H9 (cell line): ENCODE measurements at regions not wholly inside any gene's neighbourhood (a gene's known extent, or its start where the extent isn't known, plus 50 kb on each side); places are given as distances from the start of the nearest gene placed in this dataset.

Source experiments
- DNase-seq: peaks from one replicate; pipeline ENCODE4 v3.0.0-alpha.2; 2017
- H2AFZ ChIP-seq: one replicate; pipeline ENCODE4 v1.6.1; 2013; ENCODE audit warnings: mild to moderate bottlenecking, low read length, control low read depth, moderate library complexity
- H2AK5ac ChIP-seq: 2 replicates; pipeline ENCODE4 v1.6.1; 2013; ENCODE audit warnings: low read length, control low read depth, mixed read lengths; ENCODE audit not compliant: insufficient read length
- H2BK120ac ChIP-seq: one replicate; pipeline ENCODE4 v1.6.1; 2013; ENCODE audit warnings: low read depth, mild to moderate bottlenecking, low read length, control low read depth, inconsistent platforms; ENCODE audit not compliant: poor library complexity, severe bottlenecking
- H2BK12ac ChIP-seq: 2 replicates; pipeline ENCODE4 v1.6.1; 2013; ENCODE audit warnings: low read length, control low read depth, mixed read lengths, low read depth; ENCODE audit not compliant: insufficient read length
- H2BK15ac ChIP-seq: 2 replicates; pipeline ENCODE4 v1.6.1; 2013; ENCODE audit warnings: low read depth, low read length, control low read depth
- H2BK20ac ChIP-seq: one replicate; pipeline ENCODE4 v1.6.1; 2013; ENCODE audit warnings: low read depth, mild to moderate bottlenecking, low read length, control low read depth, inconsistent platforms; ENCODE audit not compliant: poor library complexity, severe bottlenecking
- H2BK5ac ChIP-seq: 2 replicates; pipeline ENCODE4 v1.6.1; 2013; ENCODE audit warnings: low read length, control low read depth, mixed read lengths; ENCODE audit not compliant: insufficient read length
- H3K14ac ChIP-seq: 2 replicates; pipeline ENCODE4 v1.6.1; 2013; ENCODE audit warnings: low read length, control low read depth; ENCODE audit not compliant: insufficient read depth
- H3K18ac ChIP-seq: 2 replicates; pipeline ENCODE4 v1.6.1; 2013; ENCODE audit warnings: low read depth, mild to moderate bottlenecking, mixed read lengths, low read length, control low read depth; ENCODE audit not compliant: insufficient read length
- H3K23ac ChIP-seq: 2 replicates; pipeline ENCODE4 v1.6.1; 2013; ENCODE audit warnings: low read length, control low read depth, mixed read lengths, low read depth; ENCODE audit not compliant: insufficient read length
- H3K23me2 ChIP-seq: 2 replicates; pipeline ENCODE4 v1.6.1; 2013; ENCODE audit warnings: low read depth, mild to moderate bottlenecking, mixed read lengths, low read length, control low read depth; ENCODE audit not compliant: insufficient read length, poor library complexity, severe bottlenecking
- H3K27ac ChIP-seq: 2 replicates; pipeline ENCODE4 v1.5.1; 2013; ENCODE audit warnings: low read length, control low read depth, mixed read lengths, low read depth; ENCODE audit not compliant: insufficient read length
- H3K27me3 ChIP-seq: 2 replicates; pipeline ENCODE4 v1.6.1; 2013; ENCODE audit warnings: low read length, control low read depth, inconsistent platforms; ENCODE audit not compliant: insufficient read depth
- H3K4ac ChIP-seq: 2 replicates; pipeline ENCODE4 v1.6.1; 2013; ENCODE audit warnings: low read depth, mild to moderate bottlenecking, control low read depth, inconsistent platforms, low read length, moderate library complexity
- H3K4me1 ChIP-seq: 2 replicates; pipeline ENCODE4 v1.6.1; 2013; ENCODE audit warnings: low read length, control low read depth, inconsistent platforms; ENCODE audit not compliant: insufficient read depth
- H3K4me2 ChIP-seq: 2 replicates; pipeline ENCODE4 v1.6.1; 2013; ENCODE audit warnings: low read length, control low read depth, mixed read lengths; ENCODE audit not compliant: insufficient read length, insufficient read depth
- H3K56ac ChIP-seq: 2 replicates; pipeline ENCODE4 v1.6.1; 2013; ENCODE audit warnings: low read depth, mild to moderate bottlenecking, mixed read lengths, low read length, control low read depth; ENCODE audit not compliant: insufficient read length
- H3K79me1 ChIP-seq: 2 replicates; pipeline ENCODE4 v1.6.1; 2013; ENCODE audit warnings: low read depth, mild to moderate bottlenecking, moderate library complexity, low read length, control low read depth, inconsistent platforms; ENCODE audit not compliant: insufficient read depth, poor library complexity, severe bottlenecking
- H3K79me2 ChIP-seq: 2 replicates; pipeline ENCODE4 v1.6.1; 2013; ENCODE audit warnings: low read length, control low read depth, inconsistent platforms; ENCODE audit not compliant: insufficient read depth
- H3K9ac ChIP-seq: 2 replicates; pipeline ENCODE4 v1.6.1; 2013; ENCODE audit warnings: low read length, control low read depth, mixed read lengths; ENCODE audit not compliant: insufficient read length; ENCODE audit errors: extremely low read depth
- H3K9me3 ChIP-seq: one replicate; pipeline ENCODE4 v1.6.1; 2013; ENCODE audit warnings: low read depth, low read length, inconsistent platforms; ENCODE audit not compliant: control insufficient read depth
- H3T11ph ChIP-seq: one replicate; pipeline ENCODE4 v1.6.1; 2013; ENCODE audit warnings: mild to moderate bottlenecking, low read length, control low read depth, inconsistent platforms
- H4K20me1 ChIP-seq: one replicate; pipeline ENCODE4 v1.6.1; 2013; ENCODE audit not compliant: control insufficient read depth, insufficient read length, insufficient read depth
- H4K5ac ChIP-seq: 2 replicates; pipeline ENCODE4 v1.6.1; 2013; ENCODE audit warnings: low read depth, mild to moderate bottlenecking, mixed read lengths, low read length, control low read depth; ENCODE audit not compliant: insufficient read length
- H4K8ac ChIP-seq: replicated peaks from 2 replicates; pipeline ENCODE4 v1.6.1; 2013; ENCODE audit warnings: low read length, control low read depth, mixed read lengths, low read depth; ENCODE audit not compliant: insufficient read length
- H4K91ac ChIP-seq: 2 replicates; pipeline ENCODE4 v1.6.1; 2013; ENCODE audit warnings: low read depth, mild to moderate bottlenecking, moderate library complexity, mixed read lengths, low read length, control low read depth; ENCODE audit not compliant: insufficient read length
- H3K27ac Mint-ChIP-seq, 3 experiments: 2 replicates in 2 of 3; 3 replicates in 1 of 3; pipeline ENCODE4 v1.8.0; 2020 to 2021; ENCODE audit warnings: mixed read lengths in 3 of 3, mild to moderate bottlenecking in 1 of 3, moderate library complexity in 1 of 3
- H3K27me3 Mint-ChIP-seq: 2 replicates; pipeline ENCODE4 v1.8.0; 2021; ENCODE audit warnings: low read depth, mild to moderate bottlenecking, moderate library complexity, mixed read lengths
- H3K36me3 Mint-ChIP-seq, 3 experiments: 2 replicates in 2 of 3; 3 replicates in 1 of 3; pipeline ENCODE4 v1.8.0; 2020 to 2021; ENCODE audit warnings: low read depth in 3 of 3, mixed read lengths in 3 of 3; ENCODE audit not compliant: insufficient read depth in 1 of 3
- H3K4me1 Mint-ChIP-seq, 2 experiments: 2 replicates each; pipeline ENCODE4 v1.8.0; 2020; ENCODE audit warnings: mixed read lengths in 2 of 2
- H3K4me3 Mint-ChIP-seq, 2 experiments: 2 replicates in 1 of 2; 3 replicates in 1 of 2; pipeline ENCODE4 v1.8.0; 2020 to 2021; ENCODE audit warnings: mild to moderate bottlenecking in 2 of 2, mixed read lengths in 2 of 2, moderate library complexity in 1 of 2
- H3K9me3 Mint-ChIP-seq, 2 experiments: 2 replicates in 1 of 2; 3 replicates in 1 of 2; pipeline ENCODE4 v1.8.0; 2020; ENCODE audit warnings: mild to moderate bottlenecking in 2 of 2, mixed read lengths in 2 of 2, moderate library complexity in 1 of 2
- WGBS: extraction: QIAGEN DNeasy Blood & Tissue Kit; methylation state at CpG from one replicate; pipeline ENCODE4 v1.1.7; 2013; ENCODE audit warnings: missing lambda C conversion rate, low lambda C conversion rate, mixed read lengths; ENCODE audit not compliant: insufficient read length; ENCODE audit errors: extremely low coverage; 5-methylcytosine and 5-hydroxymethylcytosine counted together
- TF ChIP-seq, protein P1 (sequence below): fragments of 200-600 bp; sonication (generic); conservative IDR thresholded peaks from 3 replicates; pipeline ENCODE4 v1.8.0; 2021; ENCODE audit warnings: antibody characterized with exemption, mild to moderate bottlenecking

DNA sequence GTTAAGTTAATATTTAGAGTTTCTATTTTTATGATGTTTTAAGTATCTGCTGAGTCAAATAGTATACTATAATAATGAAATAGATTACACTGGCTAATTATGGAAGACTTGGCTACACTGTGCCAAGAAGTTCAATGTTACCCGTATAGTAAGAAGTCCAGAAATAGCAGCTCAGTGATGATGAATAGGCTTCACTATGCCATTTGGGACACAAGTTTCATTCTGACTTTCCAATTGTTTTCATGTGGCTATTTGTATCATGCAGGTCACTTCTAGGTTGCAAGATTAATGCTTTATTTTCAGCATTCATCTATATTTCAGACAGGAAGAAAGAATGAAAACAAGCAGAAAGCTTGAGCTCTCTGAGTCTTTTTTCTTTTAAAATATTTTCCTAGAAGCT is 194.5 kb upstream of the RIOK2 start:
- Histone ChIP-seq H4K20me1 (no peaks in the 10 kb centered on the region), H3K27me3 (no peaks in the 10 kb centered on the region), H3K4ac (no peak overlapping the region), H3K14ac (no peak overlapping the region), H2BK120ac (no peak overlapping the region), H2AK5ac (no peak overlapping the region), H3K79me2 (no peaks in the 10 kb centered on the region), H3K4me2 (no peak overlapping the region), H3K9ac (no peak overlapping the region), H2BK12ac (no peak overlapping the region), H2BK15ac (no peak overlapping the region), H3K18ac (no peak overlapping the region), H3T11ph (no peak overlapping the region), H4K91ac (no peak overlapping the region), H4K5ac (no peak overlapping the region), H2AFZ (no peak overlapping the region), H3K23me2 (no peaks in the 10 kb centered on the region), H3K9me3 (no peaks in the 10 kb centered on the region), H2BK5ac (no peak overlapping the region), H3K23ac (no peak overlapping the region), H3K79me1 (no peaks in the 10 kb centered on the region), H2BK20ac (no peak overlapping the region), H4K8ac (no peak overlapping the region), H3K56ac (no peak overlapping the region), H3K4me1 (no peaks in the 10 kb centered on the region), H3K27ac (no peak overlapping the region)
- WGBS = no CpG with 5 or more reads among the region's 1 CpG
- H3K9me3 Mint-ChIP-seq = no peaks in the 10 kb centered on the region
- TF ChIP-seq, protein P1, sequence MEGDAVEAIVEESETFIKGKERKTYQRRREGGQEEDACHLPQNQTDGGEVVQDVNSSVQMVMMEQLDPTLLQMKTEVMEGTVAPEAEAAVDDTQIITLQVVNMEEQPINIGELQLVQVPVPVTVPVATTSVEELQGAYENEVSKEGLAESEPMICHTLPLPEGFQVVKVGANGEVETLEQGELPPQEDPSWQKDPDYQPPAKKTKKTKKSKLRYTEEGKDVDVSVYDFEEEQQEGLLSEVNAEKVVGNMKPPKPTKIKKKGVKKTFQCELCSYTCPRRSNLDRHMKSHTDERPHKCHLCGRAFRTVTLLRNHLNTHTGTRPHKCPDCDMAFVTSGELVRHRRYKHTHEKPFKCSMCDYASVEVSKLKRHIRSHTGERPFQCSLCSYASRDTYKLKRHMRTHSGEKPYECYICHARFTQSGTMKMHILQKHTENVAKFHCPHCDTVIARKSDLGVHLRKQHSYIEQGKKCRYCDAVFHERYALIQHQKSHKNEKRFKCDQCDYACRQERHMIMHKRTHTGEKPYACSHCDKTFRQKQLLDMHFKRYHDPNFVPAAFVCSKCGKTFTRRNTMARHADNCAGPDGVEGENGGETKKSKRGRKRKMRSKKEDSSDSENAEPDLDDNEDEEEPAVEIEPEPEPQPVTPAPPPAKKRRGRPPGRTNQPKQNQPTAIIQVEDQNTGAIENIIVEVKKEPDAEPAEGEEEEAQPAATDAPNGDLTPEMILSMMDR = no peak
- H3K4me3 Mint-ChIP-seq = no peak overlapping the region
- DNase-seq = no peak
- no peaks in the 10 kb centered on the region for H3K36me3 Mint-ChIP-seq
- H3K27me3 Mint-ChIP-seq = no peaks in the 10 kb centered on the region
- peaks cover 0 to 2% of the 10 kb centered on the region in 2 experiments; a peak in 1 of 4 replicates for H3K4me1 Mint-ChIP-seq
- H3K27ac Mint-ChIP-seq = no peak overlapping the region
